Natural killer cell (primary cell): ENCODE measurements at regions not wholly inside any gene's neighbourhood (a gene's known extent, or its start where the extent isn't known, plus 50 kb on each side); places are given as distances from the start of the nearest gene placed in this dataset.

Source experiments
- ATAC-seq, 3 donors: fragments of 150-1000 bp in 2 of 3; fragments of 200-7000 bp in 1 of 3; cut with Tn5 transposase; 1 replicate in 1 of 3; 2 replicates in 2 of 3; pipeline ENCODE4 v1.10.0; 2021; ENCODE audit warnings: mild to moderate bottlenecking in 2 of 3, moderate library complexity in 2 of 3
- DNase-seq, 2 donors: peaks; one replicate each; pipeline versions ENCODE4 v3.0.0 to v3.0.0-alpha.2; 2013 to 2021; ENCODE audit warnings: mixed read lengths in 1 of 2
- H3K27ac ChIP-seq: one replicate; pipeline ENCODE4 v1.5.1; 2013; ENCODE audit warnings: mild to moderate bottlenecking, low read length
- H3K27me3 ChIP-seq: one replicate; pipeline ENCODE4 v1.6.1; 2013; ENCODE audit warnings: low read length; ENCODE audit not compliant: control insufficient read depth, insufficient read depth
- H3K36me3 ChIP-seq: one replicate; pipeline ENCODE4 v1.6.1; 2013; ENCODE audit warnings: low read length; ENCODE audit not compliant: control insufficient read depth, insufficient read depth
- H3K4me1 ChIP-seq: one replicate; pipeline ENCODE4 v1.6.1; 2013; ENCODE audit warnings: low read length; ENCODE audit not compliant: control insufficient read depth, insufficient read depth
- H3K4me3 ChIP-seq: one replicate; pipeline ENCODE4 v1.5.1; 2013; ENCODE audit warnings: low read length
- H3K9me3 ChIP-seq: one replicate; pipeline ENCODE4 v1.6.1; 2013; ENCODE audit warnings: low read length; ENCODE audit not compliant: control insufficient read depth, insufficient read depth
- H3K27ac Mint-ChIP-seq, 2 donors: one replicate each; pipeline ENCODE4 v1.8.0; 2022; ENCODE audit warnings: mild to moderate bottlenecking in 2 of 2, mixed read lengths in 2 of 2, moderate library complexity in 1 of 2
- H3K27me3 Mint-ChIP-seq, 2 donors: one replicate each; pipeline ENCODE4 v1.8.0; 2022; ENCODE audit warnings: low read depth in 2 of 2, mixed read lengths in 2 of 2
- H3K36me3 Mint-ChIP-seq: one replicate; pipeline ENCODE4 v1.8.0; 2022; ENCODE audit warnings: mixed read lengths
- H3K4me1 Mint-ChIP-seq, 2 donors: one replicate each; pipeline ENCODE4 v1.8.0; 2022; ENCODE audit warnings: mixed read lengths in 2 of 2
- H3K4me3 Mint-ChIP-seq: one replicate; pipeline ENCODE4 v1.8.0; 2022; ENCODE audit warnings: mild to moderate bottlenecking, moderate library complexity, mixed read lengths
- H3K9me3 Mint-ChIP-seq, 2 donors: one replicate each; pipeline ENCODE4 v1.8.0; 2022; ENCODE audit warnings: mixed read lengths in 2 of 2
- CTCF ChIP-seq: fragments of 200-600 bp; IDR thresholded peaks from one replicate; pipeline ENCODE4 v1.8.0; 2022; ENCODE audit warnings: antibody characterized with exemption
- WGBS: methylation state at CpG from one replicate; pipeline ENCODE4 v1.1.7; 2013; ENCODE audit warnings: missing lambda C conversion rate; ENCODE audit not compliant: insufficient coverage; 5-methylcytosine and 5-hydroxymethylcytosine counted together
- intact Hi-C: fragments of 100-400 bp; cut with micrococcal nuclease; formaldehyde crosslinking; loops from one replicate; pipeline ENCODE4 v1.14.2; 2022

- Mint-ChIP-seq H3K9me3 (no peaks in the 10 kb centered on the region), H3K27me3 (peaks cover 20 to 49% of the 10 kb centered on the region in 2 donors), H3K4me3 (no peak overlapping the region), H3K4me1 (no peaks in the 10 kb centered on the region), H3K36me3 (no peaks in the 10 kb centered on the region), H3K27ac (no peak overlapping the region)
- H3K27ac ChIP-seq: no peak overlapping the region
- 75% methylated on average over 4 of the region's 5 CpGs for WGBS
- H3K4me3 ChIP-seq: no peak overlapping the region
- intact Hi-C loops: no loop called here
- H3K27me3 ChIP-seq: peaks cover 3% of the 10 kb centered on the region
- no peaks in the 10 kb centered on the region for H3K4me1 ChIP-seq
- DNase-seq (no peak), ATAC-seq (no peak)
- H3K9me3 ChIP-seq: no peaks in the 10 kb centered on the region
- H3K36me3 ChIP-seq: no peaks in the 10 kb centered on the region
- no peak for TF ChIP-seq CTCF
Measured at GRCh38 chr15:95377258-95377852, 953.1 kb upstream of the NR2F2 start.

- Mint-ChIP-seq H3K36me3 (peaks cover 13% of the 10 kb centered on the region), H3K27me3 (peaks cover 19 to 54% of the 10 kb centered on the region in 2 donors), H3K4me1 (no peaks in the 10 kb centered on the region), H3K27ac (no peak overlapping the region), H3K9me3 (peaks cover 7 to 8% of the 10 kb centered on the region in 2 donors), H3K4me3 (no peak overlapping the region)
- Histone ChIP-seq H3K27ac (no peak overlapping the region), H3K9me3 (no peaks in the 10 kb centered on the region), H3K4me3 (no peak overlapping the region), H3K4me1 (no peaks in the 10 kb centered on the region), H3K36me3 (no peaks in the 10 kb centered on the region), H3K27me3 (peaks cover 7% of the 10 kb centered on the region)
- intact Hi-C loops: no loop called here
- DNase-seq: no peak
- TF ChIP-seq CTCF: no peak
- ATAC-seq: no peak
- WGBS: 59% methylated on average over 4 of the region's 8 CpGs
Measured at GRCh38 chr15:95394186-95395067, 936.1 kb upstream of the NR2F2 start.

GRCh38 chr15:95400428-95400827 is 930.1 kb upstream of the NR2F2 start:
- Histone ChIP-seq H3K4me1 (no peaks in the 10 kb centered on the region), H3K4me3 (no peak overlapping the region), H3K27ac (no peak overlapping the region), H3K36me3 (no peaks in the 10 kb centered on the region), H3K9me3 (no peaks in the 10 kb centered on the region), H3K27me3 (no peaks in the 10 kb centered on the region)
- Mint-ChIP-seq H3K9me3 (no peaks in the 10 kb centered on the region), H3K27ac (no peak overlapping the region), H3K27me3 (peaks cover 11 to 32% of the 10 kb centered on the region in 2 donors), H3K4me1 (no peaks in the 10 kb centered on the region), H3K4me3 (no peak overlapping the region), H3K36me3 (no peaks in the 10 kb centered on the region)
- ATAC-seq (no peak), DNase-seq (no peak)
- WGBS: 40% methylated on average over 1 of the region's 1 CpG
- no peak for TF ChIP-seq CTCF
- intact Hi-C loops: no loop called here
